ENCODE measurements at regions not wholly inside any gene's neighbourhood (a gene's known extent, or its start where the extent isn't known, plus 50 kb on each side); places are given as distances from the start of the nearest gene placed in this dataset.

- no peak for DNase-seq (ENCODE audit: low spot score)
These were observed 381.8 kb upstream of the SMIM21 start for GRCh38 chr18:75809151-75809925.

- DNase-seq (ENCODE audit: low spot score) = no peak
These were observed 377.8 kb upstream of the SMIM21 start for GRCh38 chr18:75805265-75805664.

- no peak for DNase-seq (ENCODE audit: low spot score)
These were observed 375.2 kb upstream of the SMIM21 start for GRCh38 chr18:75802681-75803080.

- no peak for DNase-seq (ENCODE audit: low spot score)
These were observed 373.7 kb upstream of the SMIM21 start for GRCh38 chr18:75801178-75801577.

- DNase-seq (ENCODE audit: low spot score) = no peak
These were observed 372.8 kb upstream of the SMIM21 start for GRCh38 chr18:75800331-75800648.

- DNase-seq (ENCODE audit: low spot score) = peak; percentile 72
These were observed 372.2 kb upstream of the SMIM21 start for GRCh38 chr18:75799449-75800330.

GRCh38 chr18:75797046-75797445 is 369.5 kb upstream of the SMIM21 start:
- no peak for DNase-seq (ENCODE audit: low spot score)

GRCh38 chr18:75790796-75791195 is 363.3 kb upstream of the SMIM21 start:
- DNase-seq (ENCODE audit: low spot score) = peak; percentile 26

GRCh38 chr18:75790111-75790510 is 362.6 kb upstream of the SMIM21 start:
- DNase-seq (ENCODE audit: low spot score) = no peak

GRCh38 chr18:75785834-75786233 is 358.3 kb upstream of the SMIM21 start:
- DNase-seq (ENCODE audit: low spot score) = no peak

- DNase-seq (ENCODE audit: low spot score) = no peak
These were observed 357.7 kb upstream of the SMIM21 start for GRCh38 chr18:75785206-75785605.

- peak; percentile 31 for DNase-seq (ENCODE audit: low spot score)
These were observed 356.9 kb upstream of the SMIM21 start for GRCh38 chr18:75784390-75784789.

- peak; percentile 26 for DNase-seq (ENCODE audit: low spot score)
These were observed 356.2 kb upstream of the SMIM21 start for GRCh38 chr18:75783566-75784281.

- DNase-seq (ENCODE audit: low spot score) = no peak
These were observed 355.3 kb upstream of the SMIM21 start for GRCh38 chr18:75782826-75783225.

GRCh38 chr18:75782204-75782603 is 354.7 kb upstream of the SMIM21 start:
- no peak for DNase-seq (ENCODE audit: low spot score)

- DNase-seq (ENCODE audit: low spot score) = no peak
These were observed 352.4 kb upstream of the SMIM21 start for GRCh38 chr18:75779910-75780309.

- no peak for DNase-seq (ENCODE audit: low spot score)
These were observed 351.9 kb upstream of the SMIM21 start for GRCh38 chr18:75779450-75779849.

- DNase-seq (ENCODE audit: low spot score) = no peak
These were observed 350.1 kb upstream of the SMIM21 start for GRCh38 chr18:75777630-75778029.

GRCh38 chr18:75775121-75775520 is 347.6 kb upstream of the SMIM21 start:
- peak; percentile 40 for DNase-seq (ENCODE audit: low spot score)

GRCh38 chr18:75773618-75774017 is 346.1 kb upstream of the SMIM21 start:
- no peak for DNase-seq (ENCODE audit: low spot score)

- DNase-seq (ENCODE audit: low spot score) = no peak
These were observed 335.3 kb upstream of the SMIM21 start for GRCh38 chr18:75762758-75763157.

GRCh38 chr18:75760208-75760607 is 332.7 kb upstream of the SMIM21 start:
- no peak for DNase-seq (ENCODE audit: low spot score)

GRCh38 chr18:75757951-75758350 is 330.4 kb upstream of the SMIM21 start:
- peak; percentile 11 for DNase-seq (ENCODE audit: low spot score)

All from AG08395 (cell line).